Aorta (tissue), 5 donors: ENCODE measurements at regions not wholly inside any gene's neighbourhood (a gene's known extent, or its start where the extent isn't known, plus 50 kb on each side); places are given as distances from the start of the nearest gene placed in this dataset.

Experiments
- ATAC-seq: fragments of 200-7000 bp; cut with Tn5 transposase; one replicate; pipeline ENCODE4 v1.9.1; 2022; ENCODE audit warnings: moderate library complexity; ENCODE audit not compliant: low FRiP score
- DNase-seq, 2 donors: peaks; one replicate each; pipeline ENCODE4 v3.0.0-alpha.2; 2020
- H3K27ac ChIP-seq, 2 donors: one replicate each; pipeline ENCODE4 v1.5.1; 2013; ENCODE audit warnings: low read length in 2 of 2, mild to moderate bottlenecking in 2 of 2, moderate library complexity in 2 of 2, control low read depth in 1 of 2, inconsistent platforms in 1 of 2, low read depth in 1 of 2
- H3K27me3 ChIP-seq, 2 donors: one replicate each; pipeline ENCODE4 v1.6.1; 2013; ENCODE audit warnings: control low read depth in 1 of 2, low read length in 1 of 2, mild to moderate bottlenecking in 1 of 2, moderate library complexity in 1 of 2; ENCODE audit not compliant: insufficient read depth in 2 of 2, control insufficient read depth in 1 of 2
- H3K36me3 ChIP-seq, 2 donors: one replicate each; pipeline ENCODE4 v1.6.1; 2013; ENCODE audit warnings: control low read depth in 1 of 2, low read length in 1 of 2, mild to moderate bottlenecking in 1 of 2; ENCODE audit not compliant: insufficient read depth in 2 of 2, control insufficient read depth in 1 of 2
- H3K4me1 ChIP-seq, 2 donors: one replicate each; pipeline ENCODE4 v1.6.1; 2013; ENCODE audit warnings: low read length in 2 of 2, control low read depth in 1 of 2, mild to moderate bottlenecking in 1 of 2, moderate library complexity in 1 of 2; ENCODE audit not compliant: insufficient read depth in 2 of 2, control insufficient read depth in 1 of 2
- H3K4me3 ChIP-seq, 2 donors: one replicate each; pipeline ENCODE4 v1.5.1; 2013; ENCODE audit warnings: low read length in 2 of 2, control low read depth in 1 of 2, mild to moderate bottlenecking in 1 of 2
- H3K9me3 ChIP-seq: one replicate; pipeline ENCODE4 v1.6.1; 2013; ENCODE audit warnings: mild to moderate bottlenecking, low read length; ENCODE audit not compliant: control insufficient read depth
- WGBS, 2 donors: extraction: QIAGEN DNeasy Blood & Tissue Kit; methylation state at CpG; one replicate each; pipeline ENCODE4 v1.1.7; 2013; 5-methylcytosine and 5-hydroxymethylcytosine counted together
- intact Hi-C, 2 donors: fragments of 100-400 bp; cut with DNase I; formaldehyde crosslinking; loops; one replicate each; pipeline versions ENCODE4 v1.14.2 to v1.15.0; 2022
- donor health status: healthy with polysubstance abuse.
- donor health status: Bipolar disorder and iron deficiency.
- donor health status: DM: no; HTN: no; CAD: no.
- donor health status: DM: no; HTN: no; CAD: no.
- donor health status: DM: yes; HTN: yes; CAD: no.

GRCh38 chr11:22920939-22921565 is 60.8 kb upstream of the CCDC179 start:
- Histone ChIP-seq H3K4me1 (peaks cover 0 to 2% of the 10 kb centered on the region in 2 donors), H3K4me3 (no peak overlapping the region), H3K27ac (no peak overlapping the region), H3K9me3 (no peaks in the 10 kb centered on the region), H3K36me3 (no peaks in the 10 kb centered on the region), H3K27me3 (no peaks in the 10 kb centered on the region)
- WGBS, 2 donors, result 27 to 37% methylated on average over 5 of the region's 5 CpGs
- ATAC-seq (no peak), DNase-seq (no peak)
- intact Hi-C loops, result no loop called here

- H3K27ac ChIP-seq, result peak overlapping the region in 1 of 2 donors; percentile 57
- intact Hi-C loops, result no loop called here
- 47 to 73% methylated on average over 1 of the region's 1 CpG for WGBS, 2 donors
Measured at GRCh38 chr11:22922672-22923071, 62.4 kb upstream of the CCDC179 start.

GRCh38 chr11:22923561-22923960 is 63.3 kb upstream of the CCDC179 start:
- 94 to 95% methylated on average over 1 of the region's 1 CpG for WGBS, 2 donors
- intact Hi-C loops, result no loop called here

More at GRCh38 chr11:22922672-22923071, 62.4 kb upstream of the CCDC179 start:
- H3K4me3 ChIP-seq, result peak overlapping the region in 1 of 2 donors; percentile 48
- H3K4me1 ChIP-seq, result peaks cover 0 to 2% of the 10 kb centered on the region in 2 donors
- no peaks in the 10 kb centered on the region for H3K9me3 ChIP-seq
- ATAC-seq, result no peak
- DNase-seq, result no peak
- H3K27me3 ChIP-seq, result no peaks in the 10 kb centered on the region
- no peaks in the 10 kb centered on the region for H3K36me3 ChIP-seq

GRCh38 chr11:22926341-22926740 is 66.1 kb upstream of the CCDC179 start:
- Histone ChIP-seq H3K9me3 (no peaks in the 10 kb centered on the region), H3K4me1 (peaks cover 0 to 2% of the 10 kb centered on the region in 2 donors), H3K27me3 (no peaks in the 10 kb centered on the region), H3K27ac (no peak overlapping the region), H3K4me3 (no peak overlapping the region), H3K36me3 (no peaks in the 10 kb centered on the region)
- ATAC-seq (no peak), DNase-seq (no peak)
- intact Hi-C loops, result no loop called here

More at GRCh38 chr11:22923561-22923960, 63.3 kb upstream of the CCDC179 start:
- H3K4me3 ChIP-seq, result no peak overlapping the region
- DNase-seq (no peak), ATAC-seq (no peak)
- no peaks in the 10 kb centered on the region for H3K9me3 ChIP-seq
- no peak overlapping the region for H3K27ac ChIP-seq
- H3K36me3 ChIP-seq, result no peaks in the 10 kb centered on the region
- H3K4me1 ChIP-seq, result peaks cover 0 to 2% of the 10 kb centered on the region in 2 donors
- H3K27me3 ChIP-seq, result no peaks in the 10 kb centered on the region

GRCh38 chr11:22927793-22928192 is 67.5 kb upstream of the CCDC179 start:
- ATAC-seq, result no peak
- H3K36me3 ChIP-seq, result no peaks in the 10 kb centered on the region
- DNase-seq, result no peak
- no peaks in the 10 kb centered on the region for H3K4me1 ChIP-seq
- no peak overlapping the region for H3K4me3 ChIP-seq
- H3K9me3 ChIP-seq, result no peaks in the 10 kb centered on the region
- intact Hi-C loops, result no loop called here
- H3K27me3 ChIP-seq, result no peaks in the 10 kb centered on the region
- H3K27ac ChIP-seq, result no peak overlapping the region
- whole genome bisulfite sequencing, 2 donors, result 26 to 42% methylated on average over 2 of the region's 2 CpGs

- no peaks in the 10 kb centered on the region for H3K36me3 ChIP-seq
- no peaks in the 10 kb centered on the region for H3K4me1 ChIP-seq
- ATAC-seq (no peak), DNase-seq (no peak)
- H3K27me3 ChIP-seq, result no peaks in the 10 kb centered on the region
- intact Hi-C loops, result no loop called here
- H3K4me3 ChIP-seq, result no peak overlapping the region
- 76 to 88% methylated on average over 5 of the region's 5 CpGs for WGBS, 2 donors
- no peaks in the 10 kb centered on the region for H3K9me3 ChIP-seq
- H3K27ac ChIP-seq, result no peak overlapping the region
Measured at GRCh38 chr11:22928207-22928917, 68.1 kb upstream of the CCDC179 start.

GRCh38 chr11:22930816-22931594 is 70.7 kb upstream of the CCDC179 start:
- Histone ChIP-seq H3K27ac (no peak overlapping the region), H3K27me3 (no peaks in the 10 kb centered on the region), H3K4me1 (no peaks in the 10 kb centered on the region), H3K36me3 (no peaks in the 10 kb centered on the region), H3K9me3 (no peaks in the 10 kb centered on the region), H3K4me3 (no peak overlapping the region)
- WGBS, 2 donors, result 79 to 86% methylated on average over 5 of the region's 5 CpGs
- no peak for DNase-seq
- no peak for ATAC-seq
- intact Hi-C loops, result no loop called here

GRCh38 chr11:22938691-22939090 is 78.4 kb upstream of the CCDC179 start:
- no peak overlapping the region for H3K4me3 ChIP-seq
- no peaks in the 10 kb centered on the region for H3K36me3 ChIP-seq
- no peak for DNase-seq
- peaks cover 2% of the 10 kb centered on the region for H3K9me3 ChIP-seq
- 92 to 94% methylated on average over 1 of the region's 1 CpG for WGBS, 2 donors
- no peaks in the 10 kb centered on the region for H3K4me1 ChIP-seq
- no peak overlapping the region for H3K27ac ChIP-seq
- no peak for ATAC-seq
- intact Hi-C loops, result no loop called here
- no peaks in the 10 kb centered on the region for H3K27me3 ChIP-seq
